SK-N-MC (cell line): ENCODE measurements at regions not wholly inside any gene's neighbourhood (a gene's known extent, or its start where the extent isn't known, plus 50 kb on each side); places are given as distances from the start of the nearest gene placed in this dataset.

Experiments used
- EZH2 ChIP-seq: fragments of 200-600 bp; sonication (generic); IDR thresholded peaks from one replicate; pipeline ENCODE4 v1.6.1; 2017; ENCODE audit warnings: antibody characterized with exemption
- POLR2AphosphoS5 ChIP-seq: IDR thresholded peaks from 2 replicates; pipeline ENCODE4 v1.6.1; 2012; ENCODE audit warnings: mild to moderate bottlenecking, low read depth, low read length, borderline replicate concordance

DNA sequence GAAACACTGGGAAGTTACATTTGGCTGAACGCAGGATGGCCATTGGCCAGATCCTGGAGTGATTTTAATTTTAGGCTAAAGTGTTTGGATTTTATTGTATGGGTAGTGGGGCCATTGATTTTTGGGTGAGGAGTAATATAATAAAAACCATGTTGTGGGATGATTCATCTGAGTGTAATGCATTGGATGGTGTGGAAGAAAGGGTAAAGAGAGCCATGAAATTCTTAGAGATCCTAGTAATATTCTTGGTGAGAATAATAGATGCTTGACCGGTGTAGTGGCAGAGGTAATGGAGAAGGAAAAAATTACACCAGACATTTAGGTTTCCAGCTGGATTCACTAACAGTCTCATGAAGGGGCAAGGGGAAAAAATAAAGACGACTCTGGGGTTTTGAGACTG lies 158.1 kb downstream of the NPR3 start:
- TF ChIP-seq EZH2 (no peak), POLR2AphosphoS5 (no peak)
